ENCODE measurements at regions not wholly inside any gene's neighbourhood (a gene's known extent, or its start where the extent isn't known, plus 50 kb on each side); places are given as distances from the start of the nearest gene placed in this dataset.
A peak's percentile ranks its signal among the peaks of the same experiment; 100 is the strongest.
"Not testable (repeated sequence)": the region's sequence is repeated elsewhere in the genome, so short reads cannot be mapped to it uniquely, and the experiment has no call there.

GRCh38 chr15:22631789-22632188 is 154.7 kb upstream of the NIPA1 start:
- H3K4me3 Mint-ChIP-seq: not testable (repeated sequence)

GRCh38 chr15:22639983-22640382 is 146.5 kb upstream of the NIPA1 start:
- H3K27me3 Mint-ChIP-seq; H3K27ac ChIP-seq (ENCODE audit: insufficient read depth, low read length, poor library complexity, severe bottlenecking); H3K4me3 ChIP-seq (ENCODE audit: low read depth, low read length); H3K9me3 Mint-ChIP-seq; H3K27me3 ChIP-seq (ENCODE audit: control insufficient read depth, insufficient read depth, low read length); DNase-seq; H3K36me3 Mint-ChIP-seq; H3K36me3 ChIP-seq (ENCODE audit: control insufficient read depth, insufficient read depth, low read length); H3K27ac Mint-ChIP-seq; H3K9me3 ChIP-seq (ENCODE audit: control insufficient read depth in 2 of 2, low read length in 2 of 2); H3K4me3 Mint-ChIP-seq; H3K4me1 Mint-ChIP-seq; H3K4me1 ChIP-seq (ENCODE audit: control insufficient read depth, insufficient read depth, low read length, poor library complexity, severe bottlenecking); ATAC-seq (ENCODE audit: low read depth in 2 of 2): not testable (repeated sequence)

More at GRCh38 chr15:22631789-22632188, 154.7 kb upstream of the NIPA1 start:
- not testable (repeated sequence) for ATAC-seq (ENCODE audit: low read depth in 2 of 2); H3K9me3 Mint-ChIP-seq; H3K4me1 Mint-ChIP-seq; H3K36me3 ChIP-seq (ENCODE audit: control insufficient read depth, insufficient read depth, low read length); DNase-seq; H3K4me1 ChIP-seq (ENCODE audit: control insufficient read depth, insufficient read depth, low read length, poor library complexity, severe bottlenecking); H3K27me3 Mint-ChIP-seq; H3K27ac ChIP-seq (ENCODE audit: insufficient read depth, low read length, poor library complexity, severe bottlenecking); H3K27me3 ChIP-seq (ENCODE audit: control insufficient read depth, insufficient read depth, low read length); H3K27ac Mint-ChIP-seq; H3K36me3 Mint-ChIP-seq; H3K4me3 ChIP-seq (ENCODE audit: low read depth, low read length); H3K9me3 ChIP-seq (ENCODE audit: control insufficient read depth in 2 of 2, low read length in 2 of 2)

DNA sequence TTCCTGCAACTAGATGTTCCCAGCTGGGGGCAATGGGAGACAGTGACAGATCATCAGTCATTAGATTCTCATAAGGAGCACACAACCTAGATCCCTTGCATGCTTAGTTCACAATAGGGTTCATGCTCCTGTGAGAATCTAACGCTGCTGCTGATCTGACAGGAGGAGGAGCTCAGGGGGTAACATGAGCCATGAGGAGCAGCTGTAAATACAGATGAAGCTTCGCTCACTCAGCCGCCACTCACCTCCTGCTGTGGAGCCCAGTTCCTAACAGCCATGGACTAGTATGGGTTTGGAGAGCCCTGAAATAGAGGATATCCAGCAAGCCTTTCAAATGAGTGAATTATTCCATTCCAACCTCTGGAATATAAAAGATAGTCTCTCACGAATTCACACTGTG is 137.0 kb upstream of the NIPA1 start:
- H3K9me3 ChIP-seq (ENCODE audit: control insufficient read depth in 2 of 2, low read length in 2 of 2); H3K9me3 Mint-ChIP-seq; H3K4me3 Mint-ChIP-seq; H3K36me3 ChIP-seq (ENCODE audit: control insufficient read depth, insufficient read depth, low read length); ATAC-seq (ENCODE audit: low read depth in 2 of 2); H3K4me1 Mint-ChIP-seq; H3K27ac Mint-ChIP-seq; H3K27me3 Mint-ChIP-seq; H3K27ac ChIP-seq (ENCODE audit: insufficient read depth, low read length, poor library complexity, severe bottlenecking); H3K27me3 ChIP-seq (ENCODE audit: control insufficient read depth, insufficient read depth, low read length); H3K4me3 ChIP-seq (ENCODE audit: low read depth, low read length); H3K36me3 Mint-ChIP-seq; DNase-seq; H3K4me1 ChIP-seq (ENCODE audit: control insufficient read depth, insufficient read depth, low read length, poor library complexity, severe bottlenecking): not testable (repeated sequence)

GRCh38 chr15:22651179-22651578 is 135.3 kb upstream of the NIPA1 start:
- H3K4me1 ChIP-seq (ENCODE audit: control insufficient read depth, insufficient read depth, low read length, poor library complexity, severe bottlenecking); H3K4me1 Mint-ChIP-seq; H3K36me3 Mint-ChIP-seq; H3K4me3 Mint-ChIP-seq; H3K9me3 ChIP-seq (ENCODE audit: control insufficient read depth in 2 of 2, low read length in 2 of 2); H3K9me3 Mint-ChIP-seq; H3K27ac ChIP-seq (ENCODE audit: insufficient read depth, low read length, poor library complexity, severe bottlenecking); H3K36me3 ChIP-seq (ENCODE audit: control insufficient read depth, insufficient read depth, low read length); H3K27me3 Mint-ChIP-seq; ATAC-seq (ENCODE audit: low read depth in 2 of 2); H3K27me3 ChIP-seq (ENCODE audit: control insufficient read depth, insufficient read depth, low read length); H3K4me3 ChIP-seq (ENCODE audit: low read depth, low read length); H3K27ac Mint-ChIP-seq; DNase-seq: not testable (repeated sequence)

DNA sequence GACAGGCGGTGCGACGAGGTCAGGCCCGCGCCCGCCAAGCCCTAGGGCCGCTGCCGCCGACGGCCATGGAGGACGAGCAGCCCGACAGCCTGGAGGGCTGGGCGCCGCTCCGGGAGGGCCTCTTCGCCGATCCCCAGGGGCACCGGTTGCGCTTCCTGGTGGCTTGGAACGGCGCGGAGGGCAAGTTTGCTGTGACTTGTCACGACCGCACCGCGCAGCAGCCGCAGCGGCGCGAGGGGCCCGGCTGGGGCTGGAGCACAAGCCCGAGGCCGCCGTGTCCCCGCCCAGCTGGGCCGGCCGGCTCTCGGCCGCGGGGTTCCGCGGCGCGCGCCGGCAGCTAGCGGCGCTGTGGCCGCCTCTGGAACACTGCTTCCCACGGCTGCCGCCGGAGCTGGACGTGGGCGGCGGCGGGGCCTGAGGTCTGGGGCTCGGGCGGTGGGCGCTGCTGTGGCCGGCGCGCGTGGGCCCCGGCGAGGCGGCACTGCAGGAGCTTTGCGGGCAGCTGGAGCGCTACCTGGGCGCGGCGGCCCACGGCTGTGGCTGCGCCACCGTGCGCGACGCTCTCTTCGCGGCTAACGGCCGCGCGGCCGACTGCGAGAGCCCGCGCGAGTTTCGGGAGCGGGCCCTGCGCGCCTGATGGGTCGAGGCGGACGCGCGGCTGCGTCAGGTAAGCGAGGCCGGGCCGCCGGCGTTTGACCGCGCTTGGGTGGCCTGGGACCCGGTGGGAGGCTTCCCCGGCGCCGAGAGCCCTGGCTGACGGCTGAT is 122.0 kb upstream of the NIPA1 start:
- Mint-ChIP-seq H3K4me1 (peaks cover 0 to 15% (median 6%) of the 10 kb centered on the region in 4 donors), H3K4me3 (peak overlapping the region in 1 of 4 donors; percentile 78), H3K27ac (peak overlapping the region in 2 of 3 donors; percentile 54 to 75), H3K27me3 (peaks cover 31% of the 10 kb centered on the region)
- H3K9me3 Mint-ChIP-seq; H3K27me3 ChIP-seq (ENCODE audit: control insufficient read depth, insufficient read depth, low read length); H3K36me3 ChIP-seq (ENCODE audit: control insufficient read depth, insufficient read depth, low read length); H3K4me1 ChIP-seq (ENCODE audit: control insufficient read depth, insufficient read depth, low read length, poor library complexity, severe bottlenecking); H3K9me3 ChIP-seq (ENCODE audit: control insufficient read depth in 2 of 2, low read length in 2 of 2); H3K4me3 ChIP-seq (ENCODE audit: low read depth, low read length); H3K36me3 Mint-ChIP-seq; H3K27ac ChIP-seq (ENCODE audit: insufficient read depth, low read length, poor library complexity, severe bottlenecking): not testable (repeated sequence)
- DNase-seq (peak; percentile 3 to 38 (median 8)), ATAC-seq (ENCODE audit: low read depth in 2 of 2) (peak; percentile 74 to 77)

- not testable (repeated sequence) for H3K36me3 Mint-ChIP-seq; ATAC-seq (ENCODE audit: low read depth in 2 of 2)
Observed at GRCh38 chr15:22665059-22665702, 121.3 kb upstream of the NIPA1 start.

GRCh38 chr15:22665711-22666110 is 120.7 kb upstream of the NIPA1 start:
- peak in 1 of 3 donors; percentile 15 for DNase-seq
- not testable (repeated sequence) for H3K9me3 ChIP-seq (ENCODE audit: control insufficient read depth in 2 of 2, low read length in 2 of 2); ATAC-seq (ENCODE audit: low read depth in 2 of 2); H3K4me1 ChIP-seq (ENCODE audit: control insufficient read depth, insufficient read depth, low read length, poor library complexity, severe bottlenecking); H3K9me3 Mint-ChIP-seq; H3K36me3 Mint-ChIP-seq; H3K27me3 ChIP-seq (ENCODE audit: control insufficient read depth, insufficient read depth, low read length); H3K36me3 ChIP-seq (ENCODE audit: control insufficient read depth, insufficient read depth, low read length); H3K27ac ChIP-seq (ENCODE audit: insufficient read depth, low read length, poor library complexity, severe bottlenecking)
- H3K27me3 Mint-ChIP-seq: peaks cover 28% of the 10 kb centered on the region
- H3K4me3 ChIP-seq (ENCODE audit: low read depth, low read length): peak overlapping the region; percentile 44
- peak overlapping the region; percentile 54 to 94 (median 88) for H3K27ac Mint-ChIP-seq
- peak overlapping the region; percentile 78 to 87 (median 84) for H3K4me3 Mint-ChIP-seq
- H3K4me1 Mint-ChIP-seq: peaks cover 0 to 15% (median 6%) of the 10 kb centered on the region in 4 donors

More at GRCh38 chr15:22665059-22665702, 121.3 kb upstream of the NIPA1 start:
- not testable (repeated sequence) for H3K27ac ChIP-seq (ENCODE audit: insufficient read depth, low read length, poor library complexity, severe bottlenecking); H3K9me3 Mint-ChIP-seq; H3K4me1 ChIP-seq (ENCODE audit: control insufficient read depth, insufficient read depth, low read length, poor library complexity, severe bottlenecking); H3K27me3 ChIP-seq (ENCODE audit: control insufficient read depth, insufficient read depth, low read length); H3K9me3 ChIP-seq (ENCODE audit: control insufficient read depth in 2 of 2, low read length in 2 of 2); H3K36me3 ChIP-seq (ENCODE audit: control insufficient read depth, insufficient read depth, low read length)
- peak overlapping the region; percentile 54 to 94 (median 88) for H3K27ac Mint-ChIP-seq
- H3K4me3 ChIP-seq (ENCODE audit: low read depth, low read length): peak overlapping the region; percentile 44
- peak overlapping the region; percentile 78 to 87 (median 84) for H3K4me3 Mint-ChIP-seq
- peaks cover 28% of the 10 kb centered on the region for H3K27me3 Mint-ChIP-seq
- H3K4me1 Mint-ChIP-seq: peaks cover 0 to 15% (median 6%) of the 10 kb centered on the region in 4 donors
- peak in 2 of 3 donors; percentile 9 to 22 for DNase-seq

DNA sequence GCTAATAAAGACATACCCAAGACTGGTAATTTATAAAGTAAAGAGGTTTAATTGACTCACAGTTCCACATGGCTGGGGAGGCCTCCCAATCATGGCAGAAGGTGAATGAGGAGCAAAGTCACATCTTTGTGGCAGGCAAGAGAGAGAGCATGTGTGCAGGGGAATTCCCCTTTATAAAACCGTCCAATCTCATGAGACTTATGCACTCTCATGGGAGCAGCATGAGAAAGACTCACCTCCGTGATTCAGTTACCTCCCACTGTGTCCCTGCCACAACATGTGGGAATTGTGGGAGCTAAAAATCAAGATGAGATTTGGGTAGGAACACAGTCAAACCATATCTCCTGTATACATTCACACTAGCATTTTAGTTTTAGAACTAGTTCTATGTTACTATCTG is 101.7 kb upstream of the NIPA1 start:
- not testable (repeated sequence) for H3K27ac ChIP-seq (ENCODE audit: insufficient read depth, low read length, poor library complexity, severe bottlenecking); H3K27me3 Mint-ChIP-seq; H3K27ac Mint-ChIP-seq; H3K4me1 ChIP-seq (ENCODE audit: control insufficient read depth, insufficient read depth, low read length, poor library complexity, severe bottlenecking); H3K9me3 ChIP-seq (ENCODE audit: control insufficient read depth in 2 of 2, low read length in 2 of 2); H3K9me3 Mint-ChIP-seq; H3K36me3 Mint-ChIP-seq; H3K4me1 Mint-ChIP-seq; DNase-seq; H3K27me3 ChIP-seq (ENCODE audit: control insufficient read depth, insufficient read depth, low read length); H3K36me3 ChIP-seq (ENCODE audit: control insufficient read depth, insufficient read depth, low read length); ATAC-seq (ENCODE audit: low read depth in 2 of 2); H3K4me3 ChIP-seq (ENCODE audit: low read depth, low read length); H3K4me3 Mint-ChIP-seq
